PFSK-1 (cell line): ENCODE measurements at regions not wholly inside any gene's neighbourhood (a gene's known extent, or its start where the extent isn't known, plus 50 kb on each side); places are given as distances from the start of the nearest gene placed in this dataset.

Source experiments
- FOXP2 ChIP-seq: optimal IDR thresholded peaks from 2 replicates; pipeline ENCODE3; 2011; ENCODE audit warnings: borderline replicate concordance, control low read depth, inconsistent platforms; ENCODE audit not compliant: insufficient read depth; ENCODE audit errors: extremely low read length, extremely low read depth
- POLR2AphosphoS5 ChIP-seq: IDR thresholded peaks from 2 replicates; pipeline ENCODE4 v1.6.1; 2012; ENCODE audit warnings: low read depth, mild to moderate bottlenecking, control low read depth, low read length, moderate library complexity
- SIN3A ChIP-seq: IDR thresholded peaks from 2 replicates; pipeline ENCODE4 v1.6.1; 2012; ENCODE audit warnings: mild to moderate bottlenecking, low read length, moderate library complexity, borderline replicate concordance; ENCODE audit not compliant: insufficient read depth
- TAF1 ChIP-seq: IDR thresholded peaks from 2 replicates; pipeline ENCODE4 v1.6.1; 2012; ENCODE audit warnings: low read length, control low read depth, borderline replicate concordance; ENCODE audit not compliant: insufficient read depth
- TF ChIP-seq, protein P1 (sequence below), 2 experiments: IDR thresholded peaks; 2 replicates each; pipeline versions ENCODE4 v1.6.1 to v1.8.0; 2011 to 2012; ENCODE audit warnings: low read depth in 2 of 2, low read length in 2 of 2, control low read depth in 1 of 2, inconsistent platforms in 1 of 2, mild to moderate bottlenecking in 1 of 2, moderate library complexity in 1 of 2; ENCODE audit not compliant: insufficient read depth in 1 of 2

- TF ChIP-seq TAF1 (no peak), FOXP2 (no peak), SIN3A (no peak), POLR2AphosphoS5 (no peak)
Measured at GRCh38 chr7:32152576-32152975, 82.4 kb upstream of the PDE1C start.

GRCh38 chr7:32150589-32150988 lies 80.4 kb upstream of the PDE1C start:
- TF ChIP-seq POLR2AphosphoS5 (no peak), TAF1 (no peak), SIN3A (no peak), FOXP2 (no peak)
- TF ChIP-seq, protein P1, sequence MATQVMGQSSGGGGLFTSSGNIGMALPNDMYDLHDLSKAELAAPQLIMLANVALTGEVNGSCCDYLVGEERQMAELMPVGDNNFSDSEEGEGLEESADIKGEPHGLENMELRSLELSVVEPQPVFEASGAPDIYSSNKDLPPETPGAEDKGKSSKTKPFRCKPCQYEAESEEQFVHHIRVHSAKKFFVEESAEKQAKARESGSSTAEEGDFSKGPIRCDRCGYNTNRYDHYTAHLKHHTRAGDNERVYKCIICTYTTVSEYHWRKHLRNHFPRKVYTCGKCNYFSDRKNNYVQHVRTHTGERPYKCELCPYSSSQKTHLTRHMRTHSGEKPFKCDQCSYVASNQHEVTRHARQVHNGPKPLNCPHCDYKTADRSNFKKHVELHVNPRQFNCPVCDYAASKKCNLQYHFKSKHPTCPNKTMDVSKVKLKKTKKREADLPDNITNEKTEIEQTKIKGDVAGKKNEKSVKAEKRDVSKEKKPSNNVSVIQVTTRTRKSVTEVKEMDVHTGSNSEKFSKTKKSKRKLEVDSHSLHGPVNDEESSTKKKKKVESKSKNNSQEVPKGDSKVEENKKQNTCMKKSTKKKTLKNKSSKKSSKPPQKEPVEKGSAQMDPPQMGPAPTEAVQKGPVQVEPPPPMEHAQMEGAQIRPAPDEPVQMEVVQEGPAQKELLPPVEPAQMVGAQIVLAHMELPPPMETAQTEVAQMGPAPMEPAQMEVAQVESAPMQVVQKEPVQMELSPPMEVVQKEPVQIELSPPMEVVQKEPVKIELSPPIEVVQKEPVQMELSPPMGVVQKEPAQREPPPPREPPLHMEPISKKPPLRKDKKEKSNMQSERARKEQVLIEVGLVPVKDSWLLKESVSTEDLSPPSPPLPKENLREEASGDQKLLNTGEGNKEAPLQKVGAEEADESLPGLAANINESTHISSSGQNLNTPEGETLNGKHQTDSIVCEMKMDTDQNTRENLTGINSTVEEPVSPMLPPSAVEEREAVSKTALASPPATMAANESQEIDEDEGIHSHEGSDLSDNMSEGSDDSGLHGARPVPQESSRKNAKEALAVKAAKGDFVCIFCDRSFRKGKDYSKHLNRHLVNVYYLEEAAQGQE (IDR thresholded peaks at IDR 0.05; ENCODE audit: insufficient read depth in 1 of 2, low read depth in 2 of 2, low read length in 2 of 2): no peak

DNA sequence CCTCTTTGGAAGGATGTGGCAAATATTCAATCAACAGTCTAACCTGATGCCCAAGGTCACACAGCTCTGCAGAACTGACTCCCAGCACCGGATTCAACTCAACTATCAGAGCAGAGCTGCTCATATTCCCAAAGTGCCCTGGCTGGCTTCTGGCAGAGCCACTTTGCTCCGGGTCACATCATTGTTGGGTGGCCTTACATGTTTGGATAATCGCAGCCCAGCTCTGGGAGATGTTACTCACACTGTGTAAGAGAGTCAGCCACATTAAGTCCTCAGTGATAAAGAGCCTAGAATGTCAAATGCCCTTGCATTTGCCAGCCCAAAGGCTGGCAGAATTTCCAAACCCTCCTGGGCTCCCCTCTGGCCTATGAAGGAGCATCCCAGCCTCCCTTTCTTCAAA lies 79.8 kb upstream of the PDE1C start:
- TF ChIP-seq FOXP2 (no peak), TAF1 (no peak), POLR2AphosphoS5 (no peak), SIN3A (no peak)
- TF ChIP-seq, protein P1 (IDR thresholded peaks at IDR 0.05; ENCODE audit: insufficient read depth in 1 of 2, low read depth in 2 of 2, low read length in 2 of 2): no peak

DNA sequence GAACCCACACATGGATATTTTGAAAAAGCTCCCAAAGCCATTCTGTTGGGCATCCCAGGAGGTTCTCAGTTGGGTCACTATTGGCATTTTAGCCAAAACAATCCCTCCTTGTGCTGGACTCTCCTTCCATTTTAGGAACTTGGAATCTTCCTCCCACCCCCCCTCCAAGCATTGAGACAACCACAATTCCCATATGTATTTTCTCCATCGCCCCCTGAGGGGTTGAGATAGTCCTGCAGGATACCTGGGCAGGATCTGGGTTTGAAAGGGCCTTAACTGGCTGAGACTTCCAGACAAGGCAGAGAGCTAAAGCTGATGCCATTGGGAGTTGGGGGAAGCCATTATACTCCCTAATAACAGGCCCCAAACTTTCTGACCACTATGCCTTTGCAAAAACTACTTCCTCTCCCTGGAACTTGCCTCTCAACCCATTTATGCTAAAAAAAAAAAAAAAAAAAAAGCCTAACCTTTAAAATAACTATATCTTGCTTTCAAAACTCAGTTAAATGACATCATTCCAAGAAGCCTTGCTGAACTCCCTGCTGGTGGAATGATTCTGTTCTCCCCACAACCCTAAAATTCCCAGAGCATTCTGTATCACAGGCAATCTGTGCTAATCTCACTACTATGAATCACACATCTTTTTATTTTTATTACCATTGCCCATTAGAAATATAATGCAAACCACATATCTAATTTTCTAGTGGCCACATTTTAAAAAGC lies 77.5 kb upstream of the PDE1C start:
- TF ChIP-seq POLR2AphosphoS5 (no peak), SIN3A (no peak), TAF1 (no peak), FOXP2 (no peak)
- TF ChIP-seq, protein P1 (IDR thresholded peaks at IDR 0.05; ENCODE audit: insufficient read depth in 1 of 2, low read depth in 2 of 2, low read length in 2 of 2): no peak

DNA sequence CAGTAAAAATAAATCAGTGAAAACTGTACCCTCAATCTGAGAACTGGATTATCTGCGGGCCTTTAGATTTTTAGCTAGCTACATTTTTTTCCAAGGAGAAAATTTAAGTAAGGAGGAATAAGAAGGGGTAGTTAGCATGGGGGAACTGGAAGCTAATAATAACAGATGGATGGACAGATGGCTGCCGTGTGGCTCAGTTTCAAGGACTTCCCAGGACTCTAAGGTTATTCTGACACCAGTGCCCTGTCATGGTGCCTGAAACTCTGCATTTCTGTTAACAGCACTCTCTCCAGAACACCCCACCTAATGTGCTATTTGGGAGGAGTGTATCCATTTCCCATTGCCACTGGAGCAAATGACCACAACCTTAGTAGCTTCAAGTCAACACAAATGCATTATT lies 75.7 kb upstream of the PDE1C start:
- TF ChIP-seq SIN3A: no peak
- TF ChIP-seq FOXP2: no peak
- TF ChIP-seq TAF1: no peak
- TF ChIP-seq POLR2AphosphoS5: no peak
- TF ChIP-seq, protein P1 (IDR thresholded peaks at IDR 0.05; ENCODE audit: insufficient read depth in 1 of 2, low read depth in 2 of 2, low read length in 2 of 2): no peak
